ENCODE measurements at regions not wholly inside any gene's neighbourhood (a gene's known extent, or its start where the extent isn't known, plus 50 kb on each side); places are given as distances from the start of the nearest gene placed in this dataset.
"Not testable (repeated sequence)": the region's sequence is repeated elsewhere in the genome, so short reads cannot be mapped to it uniquely, and the experiment has no call there.

- TF ChIP-seq, protein P1, sequence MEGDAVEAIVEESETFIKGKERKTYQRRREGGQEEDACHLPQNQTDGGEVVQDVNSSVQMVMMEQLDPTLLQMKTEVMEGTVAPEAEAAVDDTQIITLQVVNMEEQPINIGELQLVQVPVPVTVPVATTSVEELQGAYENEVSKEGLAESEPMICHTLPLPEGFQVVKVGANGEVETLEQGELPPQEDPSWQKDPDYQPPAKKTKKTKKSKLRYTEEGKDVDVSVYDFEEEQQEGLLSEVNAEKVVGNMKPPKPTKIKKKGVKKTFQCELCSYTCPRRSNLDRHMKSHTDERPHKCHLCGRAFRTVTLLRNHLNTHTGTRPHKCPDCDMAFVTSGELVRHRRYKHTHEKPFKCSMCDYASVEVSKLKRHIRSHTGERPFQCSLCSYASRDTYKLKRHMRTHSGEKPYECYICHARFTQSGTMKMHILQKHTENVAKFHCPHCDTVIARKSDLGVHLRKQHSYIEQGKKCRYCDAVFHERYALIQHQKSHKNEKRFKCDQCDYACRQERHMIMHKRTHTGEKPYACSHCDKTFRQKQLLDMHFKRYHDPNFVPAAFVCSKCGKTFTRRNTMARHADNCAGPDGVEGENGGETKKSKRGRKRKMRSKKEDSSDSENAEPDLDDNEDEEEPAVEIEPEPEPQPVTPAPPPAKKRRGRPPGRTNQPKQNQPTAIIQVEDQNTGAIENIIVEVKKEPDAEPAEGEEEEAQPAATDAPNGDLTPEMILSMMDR (IDR thresholded peaks at IDR 0.05; ENCODE audit: insufficient read depth, low read length), result not testable (repeated sequence)
- not testable (repeated sequence) for TF ChIP-seq POLR2AphosphoS5 (IDR thresholded peaks at IDR 0.05; ENCODE audit: low read depth)
- TF ChIP-seq, protein P2, sequence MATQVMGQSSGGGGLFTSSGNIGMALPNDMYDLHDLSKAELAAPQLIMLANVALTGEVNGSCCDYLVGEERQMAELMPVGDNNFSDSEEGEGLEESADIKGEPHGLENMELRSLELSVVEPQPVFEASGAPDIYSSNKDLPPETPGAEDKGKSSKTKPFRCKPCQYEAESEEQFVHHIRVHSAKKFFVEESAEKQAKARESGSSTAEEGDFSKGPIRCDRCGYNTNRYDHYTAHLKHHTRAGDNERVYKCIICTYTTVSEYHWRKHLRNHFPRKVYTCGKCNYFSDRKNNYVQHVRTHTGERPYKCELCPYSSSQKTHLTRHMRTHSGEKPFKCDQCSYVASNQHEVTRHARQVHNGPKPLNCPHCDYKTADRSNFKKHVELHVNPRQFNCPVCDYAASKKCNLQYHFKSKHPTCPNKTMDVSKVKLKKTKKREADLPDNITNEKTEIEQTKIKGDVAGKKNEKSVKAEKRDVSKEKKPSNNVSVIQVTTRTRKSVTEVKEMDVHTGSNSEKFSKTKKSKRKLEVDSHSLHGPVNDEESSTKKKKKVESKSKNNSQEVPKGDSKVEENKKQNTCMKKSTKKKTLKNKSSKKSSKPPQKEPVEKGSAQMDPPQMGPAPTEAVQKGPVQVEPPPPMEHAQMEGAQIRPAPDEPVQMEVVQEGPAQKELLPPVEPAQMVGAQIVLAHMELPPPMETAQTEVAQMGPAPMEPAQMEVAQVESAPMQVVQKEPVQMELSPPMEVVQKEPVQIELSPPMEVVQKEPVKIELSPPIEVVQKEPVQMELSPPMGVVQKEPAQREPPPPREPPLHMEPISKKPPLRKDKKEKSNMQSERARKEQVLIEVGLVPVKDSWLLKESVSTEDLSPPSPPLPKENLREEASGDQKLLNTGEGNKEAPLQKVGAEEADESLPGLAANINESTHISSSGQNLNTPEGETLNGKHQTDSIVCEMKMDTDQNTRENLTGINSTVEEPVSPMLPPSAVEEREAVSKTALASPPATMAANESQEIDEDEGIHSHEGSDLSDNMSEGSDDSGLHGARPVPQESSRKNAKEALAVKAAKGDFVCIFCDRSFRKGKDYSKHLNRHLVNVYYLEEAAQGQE (IDR thresholded peaks at IDR 0.05; ENCODE audit: insufficient replicate concordance, low read depth), result not testable (repeated sequence)
Measured at GRCh38 chr3:193155044-193155781, 85.8 kb upstream of the PLAAT1 start.
